Umbilical cord (tissue), 1 donor: ENCODE measurements at regions not wholly inside any gene's neighbourhood (a gene's known extent, or its start where the extent isn't known, plus 50 kb on each side); places are given as distances from the start of the nearest gene placed in this dataset.
"Not testable (repeated sequence)": the region's sequence is repeated elsewhere in the genome, so short reads cannot be mapped to it uniquely, and the experiment has no call there.

ENCODE experiments used
- DNase-seq: peaks from one replicate; pipeline ENCODE4 v3.0.0-alpha.2; 2015; ENCODE audit warnings: low spot score

- DNase-seq: no peak
Observed at GRCh38 chr14:71563492-71564153, 368.6 kb upstream of the RGS6 start.

GRCh38 chr14:71566276-71566675 lies 366.0 kb upstream of the RGS6 start:
- DNase-seq: no peak

- DNase-seq: not testable (repeated sequence)
Observed at GRCh38 chr14:71567499-71568133, 364.6 kb upstream of the RGS6 start.

- peak; percentile 79 for DNase-seq
Observed at GRCh38 chr14:71574976-71575375, 357.3 kb upstream of the RGS6 start.

- no peak for DNase-seq
Observed at GRCh38 chr14:71576472-71576871, 355.8 kb upstream of the RGS6 start.

GRCh38 chr14:71579331-71579730 lies 352.9 kb upstream of the RGS6 start:
- DNase-seq: peak; percentile 40

GRCh38 chr14:71582705-71583104 lies 349.5 kb upstream of the RGS6 start:
- DNase-seq: peak; percentile 87

GRCh38 chr14:71583194-71583593 lies 349.0 kb upstream of the RGS6 start:
- DNase-seq: peak; percentile 80

- DNase-seq: no peak
Observed at GRCh38 chr14:71583705-71584104, 348.5 kb upstream of the RGS6 start.

- no peak for DNase-seq
Observed at GRCh38 chr14:71585361-71585760, 346.9 kb upstream of the RGS6 start.

GRCh38 chr14:71586131-71586897 lies 345.9 kb upstream of the RGS6 start:
- peak; percentile 71 for DNase-seq

- no peak for DNase-seq
Observed at GRCh38 chr14:71588028-71588427, 344.2 kb upstream of the RGS6 start.

GRCh38 chr14:71588576-71589215 lies 343.5 kb upstream of the RGS6 start:
- DNase-seq: no peak

GRCh38 chr14:71589609-71590008 lies 342.6 kb upstream of the RGS6 start:
- DNase-seq: no peak

- DNase-seq: no peak
Observed at GRCh38 chr14:71590131-71590530, 342.1 kb upstream of the RGS6 start.

- DNase-seq: peak; percentile 84
Observed at GRCh38 chr14:71591231-71591630, 341.0 kb upstream of the RGS6 start.

- DNase-seq: peak; percentile 62
Observed at GRCh38 chr14:71591929-71592328, 340.3 kb upstream of the RGS6 start.

GRCh38 chr14:71592361-71592760 lies 339.9 kb upstream of the RGS6 start:
- DNase-seq: no peak

- DNase-seq: no peak
Observed at GRCh38 chr14:71593966-71594365, 338.3 kb upstream of the RGS6 start.

GRCh38 chr14:71594821-71595220 lies 337.4 kb upstream of the RGS6 start:
- peak; percentile 95 for DNase-seq

GRCh38 chr14:71595441-71595840 lies 336.8 kb upstream of the RGS6 start:
- no peak for DNase-seq

GRCh38 chr14:71597287-71597920 lies 334.8 kb upstream of the RGS6 start:
- DNase-seq: no peak
